ENCODE measurements at regions not wholly inside any gene's neighbourhood (a gene's known extent, or its start where the extent isn't known, plus 50 kb on each side); places are given as distances from the start of the nearest gene placed in this dataset.

GRCh38 chr3:90036939-90037469, 929.6 kb downstream of the EPHA3 start:
- DNase-seq (ENCODE audit: low spot score) (no peak), FAIRE-seq (no peak), ATAC-seq (no peak)
- in situ Hi-C loops (cut with HindIII; ENCODE audit: extremely low pct_ligation_motif_present, low pct_unique_long_range_greater_than_20kb) (no loop called here), intact Hi-C loops (cut with micrococcal nuclease; ENCODE audit: unreplicated experiment) (no loop called here)
- Histone ChIP-seq H3K79me2 (ENCODE audit: insufficient read depth, low read length) (no peaks in the 10 kb centered on the region), H3K27ac (ENCODE audit: extremely low read length, insufficient read depth, low read length) (no peak overlapping the region), H3K4me1 (ENCODE audit: insufficient read depth, low read length) (no peaks in the 10 kb centered on the region), H3K9ac (ENCODE audit: insufficient read depth, low read depth, low read length) (no peak overlapping the region), H3K4me2 (ENCODE audit: low read depth, low read length) (no peak overlapping the region), H3K9me3 (ENCODE audit: low read length) (no peaks in the 10 kb centered on the region), H3K4me3 (replicated peaks in 1 of 3; ENCODE audit: insufficient read depth in 1 of 3, low read depth in 2 of 3, low read length in 3 of 3) (no peak overlapping the region), H3K27me3 (ENCODE audit: control insufficient read depth in 1 of 2, insufficient read depth in 2 of 2, low read length in 2 of 2) (no peaks in the 10 kb centered on the region), H3K36me3 (replicated peaks in 1 of 2; ENCODE audit: control insufficient read depth in 1 of 2, insufficient read depth in 2 of 2, low read length in 2 of 2) (no peaks in the 10 kb centered on the region), H2AFZ (ENCODE audit: low read length) (no peak overlapping the region), H4K20me1 (ENCODE audit: insufficient read depth, low read length) (no peaks in the 10 kb centered on the region)
- BruUV-seq (replicated peaks) = no TSS peak
- WGBS (ENCODE audit: low lambda C conversion rate) = 36% methylated on average over 1 of the region's 1 CpG
- ChIA-PET CTCF (ENCODE audit: low intra/inter-chr PET ratio, low total read pairs) (no interaction called here), POLR2A (no interaction called here)
- no peak for TF ChIP-seq ZFP36L2 (CRISPR knock-in tag; IDR thresholded peaks at IDR 0.05)
- TF ChIP-seq GPN1 (CRISPR knock-in tag; IDR thresholded peaks at IDR 0.05; ENCODE audit: borderline replicate concordance) = no peak
- TF ChIP-seq NFE2L1 (CRISPR knock-in tag; IDR thresholded peaks at IDR 0.05; ENCODE audit: borderline replicate concordance) = no peak

- Histone ChIP-seq H3K9ac (ENCODE audit: insufficient read depth, low read depth, low read length) (no peak overlapping the region), H3K9me3 (ENCODE audit: low read length) (no peaks in the 10 kb centered on the region), H4K20me1 (ENCODE audit: insufficient read depth, low read length) (no peaks in the 10 kb centered on the region), H3K36me3 (replicated peaks in 1 of 2; ENCODE audit: control insufficient read depth in 1 of 2, insufficient read depth in 2 of 2, low read length in 2 of 2) (no peaks in the 10 kb centered on the region), H3K27ac (ENCODE audit: extremely low read length, insufficient read depth, low read length) (no peak overlapping the region), H3K27me3 (ENCODE audit: control insufficient read depth in 1 of 2, insufficient read depth in 2 of 2, low read length in 2 of 2) (no peaks in the 10 kb centered on the region), H3K4me1 (ENCODE audit: insufficient read depth, low read length) (no peaks in the 10 kb centered on the region), H3K79me2 (ENCODE audit: insufficient read depth, low read length) (no peaks in the 10 kb centered on the region), H2AFZ (ENCODE audit: low read length) (no peak overlapping the region), H3K4me3 (replicated peaks in 1 of 3; ENCODE audit: insufficient read depth in 1 of 3, low read depth in 2 of 3, low read length in 3 of 3) (no peak overlapping the region), H3K4me2 (ENCODE audit: low read depth, low read length) (no peak overlapping the region)
- ATAC-seq = no peak
- no peak for TF ChIP-seq MAFK (conservative IDR thresholded peaks at IDR 0.05 in 1 of 2, IDR thresholded peaks at IDR 0.05 in 1 of 2; ENCODE audit: low read length in 2 of 2)
- TF ChIP-seq SP1 (IDR thresholded peaks at IDR 0.05) = no peak
- no peak for TF ChIP-seq SP1 (CRISPR knock-in tag; IDR thresholded peaks at IDR 0.05)
- TF ChIP-seq PHF21A (CRISPR knock-in tag; IDR thresholded peaks at IDR 0.05) = no peak
- TF ChIP-seq ZBTB21 (CRISPR knock-in tag; IDR thresholded peaks at IDR 0.05) = no peak
- TF ChIP-seq, protein P1, sequence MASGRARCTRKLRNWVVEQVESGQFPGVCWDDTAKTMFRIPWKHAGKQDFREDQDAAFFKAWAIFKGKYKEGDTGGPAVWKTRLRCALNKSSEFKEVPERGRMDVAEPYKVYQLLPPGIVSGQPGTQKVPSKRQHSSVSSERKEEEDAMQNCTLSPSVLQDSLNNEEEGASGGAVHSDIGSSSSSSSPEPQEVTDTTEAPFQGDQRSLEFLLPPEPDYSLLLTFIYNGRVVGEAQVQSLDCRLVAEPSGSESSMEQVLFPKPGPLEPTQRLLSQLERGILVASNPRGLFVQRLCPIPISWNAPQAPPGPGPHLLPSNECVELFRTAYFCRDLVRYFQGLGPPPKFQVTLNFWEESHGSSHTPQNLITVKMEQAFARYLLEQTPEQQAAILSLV (CRISPR knock-in tag; IDR thresholded peaks at IDR 0.05; ENCODE audit: borderline replicate concordance) = no peak
- FAIRE-seq = no peak
- ChIA-PET POLR2A (no interaction called here), CTCF (ENCODE audit: low intra/inter-chr PET ratio, low total read pairs) (no interaction called here)
- DNase-seq (ENCODE audit: low spot score) = no peak
- intact Hi-C loops (cut with micrococcal nuclease; ENCODE audit: unreplicated experiment) = no loop called here
- WGBS (ENCODE audit: low lambda C conversion rate) = 0% methylated on average over 2 of the region's 2 CpGs
- in situ Hi-C loops (cut with HindIII; ENCODE audit: extremely low pct_ligation_motif_present, low pct_unique_long_range_greater_than_20kb) = no loop called here
- no TSS peak for BruUV-seq (replicated peaks)
Observed at GRCh38 chr3:90039994-90040393, 932.6 kb downstream of the EPHA3 start.

Measured in HepG2 (cell line).